SK-N-SH (cell line): ENCODE measurements at regions not wholly inside any gene's neighbourhood (a gene's known extent, or its start where the extent isn't known, plus 50 kb on each side); places are given as distances from the start of the nearest gene placed in this dataset.

Experiments used
- CTCF ChIA-PET: fragments of 300-600, 350-600 bp; formaldehyde crosslinking; extraction: SDS; loops from one replicate; lab custom pipeline; 2021; lab: Yijun Ruan, JAX
- POLR2A ChIA-PET: fragments of 350-600 bp; sonication (Branson Sonifier 250); formaldehyde crosslinking; extraction: SDS; loops from one replicate; lab custom pipeline; 2020; ENCODE audit warnings: antibody characterized with exemption, inconsistent platforms; lab: Yijun Ruan, JAX
- DNase-seq: peaks from one replicate; pipeline ENCODE4 v3.0.0; 2012
- H2AFZ ChIP-seq: fragments of 200-600 bp; sonication (generic); 2 replicates; pipeline ENCODE4 v1.8.1; 2016; ENCODE audit warnings: antibody characterized with exemption, mild to moderate bottlenecking, low read depth
- H3F3A ChIP-seq: fragments of 200-600 bp; sonication (generic); replicated peaks from 2 replicates; pipeline ENCODE3; 2016; ENCODE audit warnings: antibody characterized with exemption, mild to moderate bottlenecking; ENCODE audit not compliant: insufficient read depth
- H3K27ac ChIP-seq, 2 experiments: fragments of 200-500 bp in 1 of 2; fragments of 200-600 bp in 1 of 2; sonication (Bioruptor generic) in 1 of 2; sonication (generic), shearing (Covaris generic) in 1 of 2; 2 replicates each; pipeline versions ENCODE4 v1.5.1 to v1.6.1; 2014 to 2016; ENCODE audit warnings: low read depth in 2 of 2, inconsistent platforms in 1 of 2, low read length in 1 of 2, mild to moderate bottlenecking in 1 of 2, mixed read lengths in 1 of 2
- H3K27me3 ChIP-seq: fragments of 200-600 bp; sonication (generic), shearing (Covaris generic); 2 replicates; pipeline ENCODE4 v1.6.1; 2016; ENCODE audit warnings: mixed run types; ENCODE audit not compliant: insufficient read depth
- H3K36me3 ChIP-seq, 2 experiments: fragments of 200-500 bp in 1 of 2; fragments of 200-600 bp in 1 of 2; sonication (Bioruptor generic) in 1 of 2; sonication (generic) in 1 of 2; replicated peaks in 1 of 2; 2 replicates each; pipeline versions ENCODE3 to v1.5.1; 2014 to 2016; ENCODE audit warnings: low read length in 1 of 2, mild to moderate bottlenecking in 1 of 2; ENCODE audit not compliant: insufficient read depth in 2 of 2, control insufficient read depth in 1 of 2
- H3K4me1 ChIP-seq, 2 experiments: fragments of 200-500 bp in 1 of 2; fragments of 200-600 bp in 1 of 2; sonication (Bioruptor generic) in 1 of 2; sonication (generic), shearing (Covaris generic) in 1 of 2; 2 replicates each; pipeline versions ENCODE4 v1.5.1 to v1.6.1; 2014 to 2016; ENCODE audit warnings: low read depth in 1 of 2, low read length in 1 of 2, mixed run types in 1 of 2; ENCODE audit not compliant: insufficient read depth in 2 of 2, control insufficient read depth in 1 of 2
- H3K4me2 ChIP-seq: fragments of 200-600 bp; sonication (generic), shearing (Covaris generic); 2 replicates; pipeline ENCODE4 v1.6.1; 2017; ENCODE audit warnings: mixed run types
- H3K4me3 ChIP-seq, 2 experiments: fragments of 200-500 bp in 1 of 2; fragments of 200-600 bp in 1 of 2; sonication (Bioruptor generic) in 1 of 2; sonication (generic), shearing (Covaris generic) in 1 of 2; 2 replicates each; pipeline versions ENCODE4 v1.5.1 to v1.8.1; 2014 to 2016; ENCODE audit warnings: low read depth in 2 of 2, inconsistent platforms in 1 of 2, low read length in 1 of 2, mild to moderate bottlenecking in 1 of 2, mixed read lengths in 1 of 2, moderate library complexity in 1 of 2
- H3K79me2 ChIP-seq: fragments of 200-600 bp; sonication (generic); 2 replicates; pipeline ENCODE4 v1.8.1; 2017; ENCODE audit warnings: mild to moderate bottlenecking; ENCODE audit not compliant: insufficient read depth
- H3K9ac ChIP-seq: fragments of 200-600 bp; sonication (generic); 2 replicates; pipeline ENCODE4 v1.6.1; 2017; ENCODE audit warnings: mixed run types
- H3K9me2 ChIP-seq: fragments of 200-600 bp; sonication (generic); 2 replicates; pipeline ENCODE4 v1.6.1; 2017; ENCODE audit warnings: mixed run types
- H3K9me3 ChIP-seq: fragments of 200-600 bp; sonication (generic); 2 replicates; pipeline ENCODE4 v1.6.1; 2017; ENCODE audit warnings: mixed run types, mild to moderate bottlenecking, moderate library complexity
- H4K20me1 ChIP-seq: fragments of 200-600 bp; sonication (generic); 2 replicates; pipeline ENCODE4 v1.6.1; 2017; ENCODE audit warnings: mild to moderate bottlenecking, mixed run types; ENCODE audit not compliant: insufficient read depth
- CHD2 ChIP-seq: fragments of 150-350 bp; IDR thresholded peaks from 2 replicates; pipeline ENCODE4 v1.6.1; 2018; ENCODE audit warnings: low read length; ENCODE audit not compliant: partially characterized antibody
- ELF1 ChIP-seq: IDR thresholded peaks from 2 replicates; pipeline ENCODE4 v1.4.0; 2012
- EP300 ChIP-seq, 2 experiments: IDR thresholded peaks; 2 replicates each; pipeline versions ENCODE4 v1.4.0 to v1.6.1; 2012; ENCODE audit warnings: borderline replicate concordance in 1 of 2, low read depth in 1 of 2, low read length in 1 of 2
- EZH2phosphoT487 ChIP-seq: fragments of 200-600 bp; sonication (generic); IDR thresholded peaks from 2 replicates; pipeline ENCODE4 v1.6.1; 2017; ENCODE audit warnings: low read depth, mixed run types, mild to moderate bottlenecking, antibody characterized with exemption, moderate library complexity, borderline replicate concordance
- FOXJ3 ChIP-seq: sonication (generic); formaldehyde crosslinking; IDR thresholded peaks from 2 replicates; pipeline ENCODE4 v1.5.1; 2020; ENCODE audit warnings: mild to moderate bottlenecking, missing genetic modification reagents
- GABPA ChIP-seq: IDR thresholded peaks from 2 replicates; pipeline ENCODE4 v1.4.0; 2012; ENCODE audit warnings: low read depth, mild to moderate bottlenecking
- GATA2 ChIP-seq: sonication (generic); formaldehyde crosslinking; IDR thresholded peaks from 2 replicates; pipeline ENCODE4 v1.5.0; 2020; ENCODE audit warnings: mild to moderate bottlenecking, missing genetic modification reagents
- JUND ChIP-seq: IDR thresholded peaks from 2 replicates; pipeline ENCODE4 v1.4.0; 2012
- MXI1 ChIP-seq: IDR thresholded peaks from 2 replicates; pipeline ENCODE4 v1.6.1; 2012; ENCODE audit warnings: mild to moderate bottlenecking, low read depth, low read length, improper control_type of control experiment
- NFIC ChIP-seq: IDR thresholded peaks from 2 replicates; pipeline ENCODE4 v1.4.0; 2012; ENCODE audit warnings: borderline replicate concordance
- NRF1 ChIP-seq: IDR thresholded peaks from 2 replicates; pipeline ENCODE4 v1.6.1; 2012; ENCODE audit warnings: low read depth, mild to moderate bottlenecking, low read length
- POLR2AphosphoS5 ChIP-seq: IDR thresholded peaks from 2 replicates; pipeline ENCODE4 v1.6.1; 2012; ENCODE audit warnings: low read depth, low read length
- RAD21 ChIP-seq: IDR thresholded peaks from 2 replicates; pipeline ENCODE4 v1.6.1; 2012; ENCODE audit warnings: mild to moderate bottlenecking, low read length
- RCOR1 ChIP-seq: fragments of 150-350 bp; IDR thresholded peaks from 2 replicates; pipeline ENCODE4 v1.6.1; 2017; ENCODE audit warnings: antibody characterized with exemption, low read length
- SIN3A ChIP-seq: IDR thresholded peaks from 2 replicates; pipeline ENCODE4 v1.6.1; 2012; ENCODE audit warnings: low read depth, mild to moderate bottlenecking, low read length, moderate library complexity, borderline replicate concordance
- SMC3 ChIP-seq: IDR thresholded peaks from 2 replicates; pipeline ENCODE4 v1.6.1; 2012; ENCODE audit warnings: low read depth, low read length, improper control_type of control experiment
- TAF1 ChIP-seq: IDR thresholded peaks from 2 replicates; pipeline ENCODE4 v1.6.1; 2012; ENCODE audit warnings: low read depth, mild to moderate bottlenecking, low read length, moderate library complexity, borderline replicate concordance
- TCF12 ChIP-seq: IDR thresholded peaks from 2 replicates; pipeline ENCODE4 v1.4.0; 2012
- WGBS: methylation state at CpG from one replicate; pipeline ENCODE4 v1.1.6; 2017; ENCODE audit warnings: low lambda C conversion rate; 5-methylcytosine and 5-hydroxymethylcytosine counted together
- TF ChIP-seq, protein P1 (sequence below): IDR thresholded peaks from 2 replicates; pipeline ENCODE4 v1.6.1; 2012; ENCODE audit warnings: mild to moderate bottlenecking, low read depth, low read length, moderate library complexity
- TF ChIP-seq, protein P2 (sequence below): fragments of 150-350 bp; IDR thresholded peaks from 2 replicates; pipeline ENCODE4 v1.6.1; 2016; ENCODE audit warnings: mild to moderate bottlenecking, low read depth, low read length

DNA sequence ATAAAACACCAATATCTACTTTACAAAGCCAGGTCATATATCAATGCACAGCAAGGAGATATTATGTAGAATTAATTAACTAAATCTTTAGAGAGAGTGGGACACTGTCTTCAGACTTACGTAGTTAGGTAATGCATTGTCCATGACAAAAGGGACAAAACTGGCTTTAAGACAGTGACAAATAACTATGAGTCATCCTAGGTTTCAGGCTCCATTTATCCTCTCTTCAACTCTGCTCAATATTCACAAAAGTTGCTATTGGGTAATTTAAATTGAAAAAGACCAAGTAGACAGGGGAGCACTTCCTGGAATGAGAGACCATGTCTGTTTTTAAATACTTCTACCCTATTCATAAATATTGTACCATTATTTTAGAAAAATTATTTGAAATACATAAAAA, 464.5 kb downstream of the ARL4A start:
- Histone ChIP-seq H2AFZ (no peak overlapping the region), H3K36me3 (no peaks in the 10 kb centered on the region), H3K9me2 (no peaks in the 10 kb centered on the region), H3K27ac (no peak overlapping the region), H3K4me1 (no peaks in the 10 kb centered on the region), H3K4me2 (no peak overlapping the region), H3K79me2 (no peaks in the 10 kb centered on the region), H3K9me3 (no peaks in the 10 kb centered on the region), H3K27me3 (no peaks in the 10 kb centered on the region; the same call in 1 of the 2 replicates), H3F3A (no peaks in the 10 kb centered on the region), H3K9ac (no peak overlapping the region), H3K4me3 (no peak overlapping the region), H4K20me1 (no peaks in the 10 kb centered on the region)
- CTCF ChIA-PET: interaction anchor here (0.7 kb wide), 1 partner anchor 1178 kb away, joined by 3 read pairs; no protein-coding TSS in a partner anchor
- DNase-seq: no peak
- POLR2A ChIA-PET: no interaction called here
- TF ChIP-seq SIN3A: no peak
- TF ChIP-seq EZH2phosphoT487: no peak
- no peak for TF ChIP-seq POLR2AphosphoS5
- WGBS: 26% methylated on average over 1 of the region's 1 CpG

DNA sequence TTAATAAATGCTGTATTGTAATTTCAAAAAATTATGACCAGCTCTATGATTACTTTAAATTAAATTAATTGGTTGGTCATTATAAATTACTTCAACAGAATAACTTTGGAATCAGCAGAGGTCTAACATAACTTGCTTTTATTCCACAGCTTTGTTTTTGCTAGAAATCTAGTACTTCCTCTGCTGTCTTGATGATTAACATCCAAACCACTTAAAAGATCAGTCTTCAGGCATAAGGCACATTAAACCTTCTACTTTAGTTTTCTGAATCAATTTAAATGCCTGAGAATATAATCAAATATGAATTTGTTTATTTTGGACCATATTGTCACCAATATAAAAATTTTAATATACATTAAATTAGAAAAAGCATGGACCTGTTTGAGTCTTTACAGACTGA, 465.3 kb downstream of the ARL4A start:
- TF ChIP-seq EP300 (IDR thresholded peaks at IDR 0.05; ENCODE audit: borderline replicate concordance in 1 of 2, low read depth in 1 of 2, low read length in 1 of 2): no peak
- no peak for TF ChIP-seq CHD2
- TF ChIP-seq, protein P1, sequence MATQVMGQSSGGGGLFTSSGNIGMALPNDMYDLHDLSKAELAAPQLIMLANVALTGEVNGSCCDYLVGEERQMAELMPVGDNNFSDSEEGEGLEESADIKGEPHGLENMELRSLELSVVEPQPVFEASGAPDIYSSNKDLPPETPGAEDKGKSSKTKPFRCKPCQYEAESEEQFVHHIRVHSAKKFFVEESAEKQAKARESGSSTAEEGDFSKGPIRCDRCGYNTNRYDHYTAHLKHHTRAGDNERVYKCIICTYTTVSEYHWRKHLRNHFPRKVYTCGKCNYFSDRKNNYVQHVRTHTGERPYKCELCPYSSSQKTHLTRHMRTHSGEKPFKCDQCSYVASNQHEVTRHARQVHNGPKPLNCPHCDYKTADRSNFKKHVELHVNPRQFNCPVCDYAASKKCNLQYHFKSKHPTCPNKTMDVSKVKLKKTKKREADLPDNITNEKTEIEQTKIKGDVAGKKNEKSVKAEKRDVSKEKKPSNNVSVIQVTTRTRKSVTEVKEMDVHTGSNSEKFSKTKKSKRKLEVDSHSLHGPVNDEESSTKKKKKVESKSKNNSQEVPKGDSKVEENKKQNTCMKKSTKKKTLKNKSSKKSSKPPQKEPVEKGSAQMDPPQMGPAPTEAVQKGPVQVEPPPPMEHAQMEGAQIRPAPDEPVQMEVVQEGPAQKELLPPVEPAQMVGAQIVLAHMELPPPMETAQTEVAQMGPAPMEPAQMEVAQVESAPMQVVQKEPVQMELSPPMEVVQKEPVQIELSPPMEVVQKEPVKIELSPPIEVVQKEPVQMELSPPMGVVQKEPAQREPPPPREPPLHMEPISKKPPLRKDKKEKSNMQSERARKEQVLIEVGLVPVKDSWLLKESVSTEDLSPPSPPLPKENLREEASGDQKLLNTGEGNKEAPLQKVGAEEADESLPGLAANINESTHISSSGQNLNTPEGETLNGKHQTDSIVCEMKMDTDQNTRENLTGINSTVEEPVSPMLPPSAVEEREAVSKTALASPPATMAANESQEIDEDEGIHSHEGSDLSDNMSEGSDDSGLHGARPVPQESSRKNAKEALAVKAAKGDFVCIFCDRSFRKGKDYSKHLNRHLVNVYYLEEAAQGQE: no peak
- no peak for TF ChIP-seq GABPA
- no peak for TF ChIP-seq ELF1
- TF ChIP-seq, protein P2, sequence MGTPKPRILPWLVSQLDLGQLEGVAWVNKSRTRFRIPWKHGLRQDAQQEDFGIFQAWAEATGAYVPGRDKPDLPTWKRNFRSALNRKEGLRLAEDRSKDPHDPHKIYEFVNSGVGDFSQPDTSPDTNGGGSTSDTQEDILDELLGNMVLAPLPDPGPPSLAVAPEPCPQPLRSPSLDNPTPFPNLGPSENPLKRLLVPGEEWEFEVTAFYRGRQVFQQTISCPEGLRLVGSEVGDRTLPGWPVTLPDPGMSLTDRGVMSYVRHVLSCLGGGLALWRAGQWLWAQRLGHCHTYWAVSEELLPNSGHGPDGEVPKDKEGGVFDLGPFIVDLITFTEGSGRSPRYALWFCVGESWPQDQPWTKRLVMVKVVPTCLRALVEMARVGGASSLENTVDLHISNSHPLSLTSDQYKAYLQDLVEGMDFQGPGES: no peak
- TF ChIP-seq RAD21: no peak
- TF ChIP-seq SIN3A: no peak
- no peak for TF ChIP-seq TCF12
- TF ChIP-seq SMC3: no peak
- no peak for TF ChIP-seq MXI1
- TF ChIP-seq NRF1: no peak
- no peak for TF ChIP-seq JUND
- TF ChIP-seq TAF1: no peak
- TF ChIP-seq FOXJ3 (CRISPR knock-in tag): no peak
- no peak for TF ChIP-seq NFIC
- no peak for TF ChIP-seq GATA2 (CRISPR knock-in tag)
- no peak for TF ChIP-seq RCOR1
- no peak for TF ChIP-seq EZH2phosphoT487
- TF ChIP-seq, all 33 proteins: peak for 0
- no peaks in the 10 kb centered on the region for H3K4me1 ChIP-seq
- H3K27me3 ChIP-seq: no peaks in the 10 kb centered on the region; the same call in 1 of the 2 replicates
- H4K20me1 ChIP-seq: no peaks in the 10 kb centered on the region
- H3K9ac ChIP-seq: no peak overlapping the region
- no peak overlapping the region for H3K4me2 ChIP-seq
- H3K36me3 ChIP-seq: no peaks in the 10 kb centered on the region
- H3K9me3 ChIP-seq: no peaks in the 10 kb centered on the region
- H3K9me2 ChIP-seq: no peaks in the 10 kb centered on the region
- H3K79me2 ChIP-seq: no peaks in the 10 kb centered on the region
- H3K4me3 ChIP-seq: no peak overlapping the region
- ChIA-PET CTCF (interaction anchor here (0.7 kb wide), 1 partner anchor 1178 kb away, joined by 3 read pairs; no protein-coding TSS in a partner anchor), POLR2A (no interaction called here)
- no peak for DNase-seq
- no peak overlapping the region for H3K27ac ChIP-seq
- no peaks in the 10 kb centered on the region for H3F3A ChIP-seq
- H2AFZ ChIP-seq: no peak overlapping the region
